Activated CD8-positive, alpha-beta memory T cell treated with anti-CD3 and anti-CD28 coated beads, Interleukin-2, amount 50 U/mL, for 48 hours (primary cell): ENCODE measurements at regions not wholly inside any gene's neighbourhood (a gene's known extent, or its start where the extent isn't known, plus 50 kb on each side); places are given as distances from the start of the nearest gene placed in this dataset.

Source experiments
- DNase-seq: peaks from one replicate; pipeline ENCODE4 v3.0.0-alpha.2; 2020

- no peak for DNase-seq
Observed at GRCh38 chr7:47145186-47145725, 436.7 kb downstream of the TNS3 start.

GRCh38 chr7:47143339-47143738 is 438.6 kb downstream of the TNS3 start:
- no peak for DNase-seq

GRCh38 chr7:47142867-47143175 is 439.1 kb downstream of the TNS3 start:
- DNase-seq, result no peak

- no peak for DNase-seq
Observed at GRCh38 chr7:47142169-47142866, 439.6 kb downstream of the TNS3 start.

GRCh38 chr7:47132471-47132870 is 449.4 kb downstream of the TNS3 start:
- no peak for DNase-seq

GRCh38 chr7:47128700-47129099 is 453.2 kb downstream of the TNS3 start:
- DNase-seq, result no peak

GRCh38 chr7:47125529-47125928 is 456.4 kb downstream of the TNS3 start:
- no peak for DNase-seq

- no peak for DNase-seq
Observed at GRCh38 chr7:47119261-47119865, 462.5 kb downstream of the TNS3 start.

GRCh38 chr7:47104206-47104549 is 477.7 kb downstream of the TNS3 start:
- DNase-seq, result no peak

GRCh38 chr7:47103498-47104205 is 478.3 kb downstream of the TNS3 start:
- no peak for DNase-seq

GRCh38 chr7:47102331-47102841 is 479.5 kb downstream of the TNS3 start:
- DNase-seq, result no peak

- no peak for DNase-seq
Observed at GRCh38 chr7:47100817-47101435, 481.0 kb downstream of the TNS3 start.

GRCh38 chr7:47100148-47100816 is 481.6 kb downstream of the TNS3 start:
- DNase-seq, result no peak

- DNase-seq, result no peak
Observed at GRCh38 chr7:47097431-47097830, 484.5 kb downstream of the TNS3 start.

- DNase-seq, result no peak
Observed at GRCh38 chr7:47095946-47096345, 486.0 kb downstream of the TNS3 start.

- DNase-seq, result no peak
Observed at GRCh38 chr7:47094462-47094861, 487.4 kb downstream of the TNS3 start.

GRCh38 chr7:47093320-47094234 is 488.3 kb downstream of the TNS3 start:
- no peak for DNase-seq

GRCh38 chr7:47092336-47092735 is 489.6 kb downstream of the TNS3 start:
- no peak for DNase-seq

- DNase-seq, result no peak
Observed at GRCh38 chr7:47091141-47091540, 490.8 kb downstream of the TNS3 start.

- DNase-seq, result no peak
Observed at GRCh38 chr7:47089461-47089860, 492.4 kb downstream of the TNS3 start.

- no peak for DNase-seq
Observed at GRCh38 chr7:47089068-47089417, 492.9 kb downstream of the TNS3 start.
